KMS-11 (cell line): ENCODE measurements at regions not wholly inside any gene's neighbourhood (a gene's known extent, or its start where the extent isn't known, plus 50 kb on each side); places are given as distances from the start of the nearest gene placed in this dataset.

Experiments used
- H2AFZ ChIP-seq: fragments of 200-600 bp; sonication (generic); 2 replicates; pipeline ENCODE4 v1.6.1; 2016; ENCODE audit warnings: antibody characterized with exemption, mixed run types, low read depth
- H3K27ac ChIP-seq: fragments of 200-600 bp; sonication (generic); 2 replicates; pipeline ENCODE4 v1.6.1; 2016; ENCODE audit warnings: mild to moderate bottlenecking, mixed run types
- H3K27me3 ChIP-seq: fragments of 200-600 bp; sonication (generic); 2 replicates; pipeline ENCODE4 v1.6.1; 2017; ENCODE audit warnings: mild to moderate bottlenecking, low read depth, mixed run types, moderate library complexity; ENCODE audit not compliant: insufficient read depth
- H3K36me3 ChIP-seq: fragments of 200-600 bp; sonication (generic); 2 replicates; pipeline ENCODE4 v1.6.1; 2017; ENCODE audit warnings: mild to moderate bottlenecking, mixed run types; ENCODE audit not compliant: insufficient read depth
- H3K4me1 ChIP-seq: fragments of 200-600 bp; sonication (generic); 2 replicates; pipeline ENCODE4 v1.6.1; 2016; ENCODE audit warnings: mild to moderate bottlenecking, low read depth, mixed run types; ENCODE audit not compliant: poor library complexity, severe bottlenecking
- H3K4me2 ChIP-seq: fragments of 200-600 bp; sonication (generic); 2 replicates; pipeline ENCODE4 v1.7.0; 2016; ENCODE audit warnings: mild to moderate bottlenecking, mixed run types
- H3K4me3 ChIP-seq: fragments of 200-600 bp; sonication (generic); IDR thresholded peaks from 2 replicates; pipeline ENCODE4 v1.6.1; 2017; ENCODE audit warnings: low read depth, low read length, mixed read lengths; ENCODE audit not compliant: insufficient read depth
- H3K79me2 ChIP-seq: fragments of 200-600 bp; sonication (generic); 2 replicates; pipeline ENCODE4 v1.6.1; 2016; ENCODE audit warnings: low read depth, mixed run types; ENCODE audit not compliant: insufficient read depth
- H3K9ac ChIP-seq: fragments of 200-600 bp; sonication (generic); 2 replicates; pipeline ENCODE4 v1.6.1; 2016; ENCODE audit warnings: mild to moderate bottlenecking, mixed run types
- H4K20me1 ChIP-seq: fragments of 200-600 bp; sonication (generic); 2 replicates; pipeline ENCODE4 v1.6.1; 2016; ENCODE audit warnings: mild to moderate bottlenecking, mixed run types; ENCODE audit not compliant: insufficient read depth
- TF ChIP-seq, protein P1 (sequence below): fragments of 200-600 bp; sonication (generic); conservative IDR thresholded peaks from 2 replicates; pipeline ENCODE4 v1.6.1; 2017; ENCODE audit warnings: low read depth, mild to moderate bottlenecking, antibody characterized with exemption, low read length, moderate library complexity, mixed read lengths

DNA sequence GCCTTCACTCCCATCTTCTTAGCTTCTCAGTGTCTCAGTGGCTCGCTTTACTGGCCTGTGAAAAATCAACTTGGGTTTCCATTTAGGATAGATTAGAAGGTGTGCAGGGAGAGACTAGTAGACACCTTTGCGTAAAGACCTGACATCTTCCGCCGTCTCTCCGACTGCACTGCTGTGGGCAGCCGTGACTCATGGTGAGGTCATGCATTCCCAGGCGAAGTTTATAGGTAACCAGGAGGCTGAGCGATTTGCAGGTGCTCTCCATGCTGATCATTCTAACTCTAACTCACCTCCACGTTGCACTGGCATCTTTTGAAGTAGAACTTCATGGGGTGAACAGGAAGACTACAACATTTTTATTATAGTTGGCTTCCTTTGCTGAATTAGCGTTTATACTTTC lies 68.0 kb upstream of the ZNF438 start:
- no peak overlapping the region for H2AFZ ChIP-seq
- no peaks in the 10 kb centered on the region for H3K27me3 ChIP-seq
- H4K20me1 ChIP-seq = no peaks in the 10 kb centered on the region
- H3K36me3 ChIP-seq = no peaks in the 10 kb centered on the region
- no peak overlapping the region for H3K4me3 ChIP-seq
- no peak overlapping the region for H3K4me2 ChIP-seq
- H3K4me1 ChIP-seq = peaks cover 9% of the 10 kb centered on the region
- H3K27ac ChIP-seq = no peak overlapping the region
- TF ChIP-seq, protein P1, sequence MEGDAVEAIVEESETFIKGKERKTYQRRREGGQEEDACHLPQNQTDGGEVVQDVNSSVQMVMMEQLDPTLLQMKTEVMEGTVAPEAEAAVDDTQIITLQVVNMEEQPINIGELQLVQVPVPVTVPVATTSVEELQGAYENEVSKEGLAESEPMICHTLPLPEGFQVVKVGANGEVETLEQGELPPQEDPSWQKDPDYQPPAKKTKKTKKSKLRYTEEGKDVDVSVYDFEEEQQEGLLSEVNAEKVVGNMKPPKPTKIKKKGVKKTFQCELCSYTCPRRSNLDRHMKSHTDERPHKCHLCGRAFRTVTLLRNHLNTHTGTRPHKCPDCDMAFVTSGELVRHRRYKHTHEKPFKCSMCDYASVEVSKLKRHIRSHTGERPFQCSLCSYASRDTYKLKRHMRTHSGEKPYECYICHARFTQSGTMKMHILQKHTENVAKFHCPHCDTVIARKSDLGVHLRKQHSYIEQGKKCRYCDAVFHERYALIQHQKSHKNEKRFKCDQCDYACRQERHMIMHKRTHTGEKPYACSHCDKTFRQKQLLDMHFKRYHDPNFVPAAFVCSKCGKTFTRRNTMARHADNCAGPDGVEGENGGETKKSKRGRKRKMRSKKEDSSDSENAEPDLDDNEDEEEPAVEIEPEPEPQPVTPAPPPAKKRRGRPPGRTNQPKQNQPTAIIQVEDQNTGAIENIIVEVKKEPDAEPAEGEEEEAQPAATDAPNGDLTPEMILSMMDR = no peak
- no peaks in the 10 kb centered on the region for H3K79me2 ChIP-seq
- H3K9ac ChIP-seq = no peak overlapping the region

DNA sequence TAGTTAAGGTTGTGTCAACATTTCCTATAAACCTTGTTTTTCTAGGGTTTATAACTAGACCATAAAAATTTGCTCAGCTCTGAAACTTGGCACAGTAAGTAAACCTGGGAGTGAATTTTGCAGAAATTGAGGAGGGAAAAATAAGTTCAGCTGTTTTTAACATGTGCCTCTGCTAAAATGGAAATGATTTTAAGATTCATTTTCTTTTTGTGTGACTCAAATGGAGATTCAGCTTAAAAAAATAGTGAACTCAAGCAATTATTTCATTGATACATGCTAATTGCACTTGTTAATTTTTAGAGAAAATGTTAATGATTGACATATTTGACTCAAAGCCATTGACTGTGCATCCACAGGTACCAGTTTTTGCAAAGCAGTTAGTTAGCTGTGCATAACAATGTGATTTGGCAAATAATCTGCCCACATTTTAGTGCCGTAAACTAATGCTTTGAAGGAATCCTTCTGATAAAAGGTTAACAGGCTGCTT lies 68.5 kb upstream of the ZNF438 start:
- Histone ChIP-seq H4K20me1 (no peaks in the 10 kb centered on the region), H3K4me2 (no peak overlapping the region), H2AFZ (no peak overlapping the region), H3K27me3 (no peaks in the 10 kb centered on the region), H3K27ac (no peak overlapping the region), H3K79me2 (no peaks in the 10 kb centered on the region), H3K36me3 (no peaks in the 10 kb centered on the region), H3K9ac (no peak overlapping the region), H3K4me3 (no peak overlapping the region), H3K4me1 (peaks cover 9% of the 10 kb centered on the region)
- TF ChIP-seq, protein P1 = no peak

DNA sequence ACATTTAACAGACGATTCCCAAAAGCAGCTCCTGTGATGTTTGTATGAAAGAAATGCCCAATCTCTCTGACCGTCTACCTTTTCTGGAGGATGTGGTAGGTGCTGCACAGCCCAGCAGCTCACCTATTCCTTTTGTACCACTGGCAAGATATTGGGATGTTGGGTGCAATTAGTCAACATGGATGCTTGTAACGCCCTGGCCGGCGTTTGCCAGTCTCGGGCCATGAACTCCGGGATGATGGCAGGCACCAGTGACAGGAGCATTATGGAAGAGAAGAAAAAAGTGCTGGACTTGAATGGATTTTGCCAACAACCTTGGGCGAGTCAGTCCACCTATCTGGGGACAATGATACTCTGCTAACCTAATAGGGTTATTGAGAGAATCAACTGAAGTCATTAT lies 69.0 kb upstream of the ZNF438 start:
- no peaks in the 10 kb centered on the region for H3K79me2 ChIP-seq
- H3K27ac ChIP-seq = no peak overlapping the region
- peaks cover 9% of the 10 kb centered on the region for H3K4me1 ChIP-seq
- H3K27me3 ChIP-seq = no peaks in the 10 kb centered on the region
- H3K4me3 ChIP-seq = no peak overlapping the region
- H2AFZ ChIP-seq = no peak overlapping the region
- H3K36me3 ChIP-seq = no peaks in the 10 kb centered on the region
- H4K20me1 ChIP-seq = no peaks in the 10 kb centered on the region
- no peak overlapping the region for H3K4me2 ChIP-seq
- TF ChIP-seq, protein P1 = no peak
- no peak overlapping the region for H3K9ac ChIP-seq

DNA sequence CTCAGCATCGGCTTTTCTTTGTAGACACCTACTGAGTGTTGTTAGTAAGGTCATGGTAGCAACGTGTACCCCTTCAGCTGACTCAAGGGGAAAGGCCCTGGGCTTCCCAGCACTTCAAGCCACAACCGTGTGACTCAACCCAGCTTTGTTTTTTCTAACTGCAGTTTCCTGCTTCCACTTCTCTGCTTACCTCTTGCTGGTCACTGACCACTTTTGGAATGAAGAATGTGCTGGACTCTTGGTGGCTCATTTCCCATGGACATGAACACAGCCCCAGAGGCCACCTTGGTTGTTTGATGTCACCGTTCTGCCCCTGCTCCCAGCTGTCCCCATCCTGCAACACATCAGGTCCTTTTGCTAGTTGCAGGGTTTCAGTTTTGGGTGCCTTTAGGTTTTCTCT lies 69.5 kb upstream of the ZNF438 start:
- H3K27ac ChIP-seq = 0 out of 2 replicates have a peak overlapping the region, but pooled peaks have one; percentile 8

More for the DNA sequence above, 69.5 kb upstream of the ZNF438 start:
- Histone ChIP-seq H2AFZ (peak overlapping the region; percentile 31; the same call in 1 of the 2 replicates), H3K4me1 (peaks cover 9% of the 10 kb centered on the region), H3K4me2 (no peak overlapping the region), H3K9ac (no peak overlapping the region), H3K27me3 (no peaks in the 10 kb centered on the region), H3K36me3 (no peaks in the 10 kb centered on the region), H3K79me2 (no peaks in the 10 kb centered on the region), H3K4me3 (no peak overlapping the region), H4K20me1 (no peaks in the 10 kb centered on the region)
- TF ChIP-seq, protein P1 = no peak
